Endometrial microvascular endothelial cells (primary cell): ENCODE measurements at regions not wholly inside any gene's neighbourhood (a gene's known extent, or its start where the extent isn't known, plus 50 kb on each side); places are given as distances from the start of the nearest gene placed in this dataset.
"Not testable (repeated sequence)": the region's sequence is repeated elsewhere in the genome, so short reads cannot be mapped to it uniquely, and the experiment has no call there.

Experiments
- in situ Hi-C: cut with HindIII; loops from 2 replicates; pipeline ENCODE4 v1.10.0; 2017; ENCODE audit warnings: low sequenced_read_pairs, low pct_unique_long_range_greater_than_20kb; ENCODE audit errors: inconsistent ontology term

GRCh38 chr1:8157765-8158164 lies 131.7 kb upstream of the ERRFI1 start:
- in situ Hi-C loops, result no loop called here

- in situ Hi-C loops, result no loop called here
Observed at GRCh38 chr1:8155528-8156186, 129.5 kb upstream of the ERRFI1 start.

DNA sequence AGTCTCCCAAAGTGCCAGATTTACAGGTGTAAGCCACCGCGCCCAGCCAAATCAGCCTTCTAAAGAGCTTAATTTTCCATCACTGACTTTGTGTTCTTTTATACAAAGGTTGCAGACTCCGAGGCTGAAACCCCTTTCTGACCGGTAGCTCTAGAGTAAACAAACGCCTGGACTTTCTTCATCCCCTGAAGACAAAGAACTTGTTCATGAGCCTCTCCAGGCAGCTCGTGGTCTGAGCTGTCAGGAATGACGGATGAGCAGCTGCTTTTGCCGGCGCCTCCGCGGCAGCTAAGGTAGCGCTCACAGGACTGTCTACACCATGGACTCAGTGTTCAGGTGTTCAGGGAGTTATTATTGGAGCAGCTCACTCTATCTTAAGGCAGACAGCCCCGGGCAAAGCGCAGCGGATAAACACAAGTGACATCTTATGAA lies 128.5 kb upstream of the ERRFI1 start:
- in situ Hi-C loops, result no loop called here

DNA sequence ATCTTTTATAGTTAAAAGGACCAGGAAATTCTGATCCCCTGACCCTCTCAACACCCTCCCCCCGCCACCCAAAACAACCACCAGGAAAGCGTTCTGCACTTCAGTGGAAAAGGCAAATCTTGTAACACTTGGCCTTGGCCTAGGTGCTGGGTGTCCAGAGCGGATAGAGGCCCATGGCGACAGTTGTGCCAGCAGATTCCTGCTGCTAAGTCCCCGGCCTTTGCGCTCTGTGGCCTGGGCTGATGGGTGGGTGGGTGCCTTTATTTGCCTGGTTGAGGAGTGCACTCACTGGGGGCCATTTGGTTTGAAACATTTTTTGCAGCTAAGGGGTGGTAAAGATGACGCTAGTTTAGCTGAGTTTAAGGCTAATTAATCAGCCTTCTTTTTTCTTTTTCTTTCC lies 127.9 kb upstream of the ERRFI1 start:
- in situ Hi-C loops, result no loop called here

DNA sequence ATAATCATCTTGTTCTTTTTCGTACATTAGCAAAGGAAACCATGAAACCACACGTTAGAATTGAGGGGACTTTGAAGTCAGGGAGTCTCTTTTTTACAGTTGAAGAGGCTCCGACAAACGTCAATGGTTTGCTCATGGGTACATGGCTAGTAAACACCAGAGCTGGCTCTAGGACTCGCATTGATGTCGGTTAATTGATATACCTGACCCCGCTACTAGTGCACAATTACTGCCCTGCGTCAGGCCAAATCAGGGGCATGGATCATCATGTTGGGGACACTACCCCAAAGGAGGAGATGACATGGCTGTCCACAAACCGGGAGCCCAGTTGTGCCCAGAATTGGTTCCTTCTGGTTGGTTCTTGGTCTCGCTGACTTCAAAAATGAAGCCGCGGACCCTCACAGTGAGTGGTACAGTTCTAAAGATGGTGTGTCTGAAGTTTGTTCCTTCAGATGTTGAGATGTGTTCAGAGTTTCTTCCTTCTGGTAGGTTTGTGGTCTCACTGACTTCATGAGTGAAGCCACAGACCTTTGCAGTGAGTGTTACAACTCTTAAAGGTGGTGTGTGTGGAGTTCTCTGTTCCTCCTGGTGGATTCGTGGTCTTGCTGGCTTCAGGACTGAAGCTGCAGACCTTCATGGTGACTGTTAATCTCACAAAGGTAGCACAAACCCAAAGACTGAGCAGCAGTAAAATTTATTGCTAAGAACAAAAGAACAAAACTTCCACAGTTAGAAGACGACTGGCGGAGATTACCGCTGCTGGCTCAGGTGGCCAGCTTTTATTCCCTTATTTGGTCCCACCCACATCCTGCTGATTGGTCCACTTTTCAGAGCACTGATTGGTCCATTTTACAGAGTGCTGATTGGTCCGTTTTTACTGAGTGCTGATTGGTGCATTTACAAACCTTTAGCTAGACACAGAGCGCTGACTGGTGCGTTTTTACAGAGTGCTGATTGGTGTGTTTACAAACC lies 126.9 kb upstream of the ERRFI1 start:
- in situ Hi-C loops, result no loop called here

DNA sequence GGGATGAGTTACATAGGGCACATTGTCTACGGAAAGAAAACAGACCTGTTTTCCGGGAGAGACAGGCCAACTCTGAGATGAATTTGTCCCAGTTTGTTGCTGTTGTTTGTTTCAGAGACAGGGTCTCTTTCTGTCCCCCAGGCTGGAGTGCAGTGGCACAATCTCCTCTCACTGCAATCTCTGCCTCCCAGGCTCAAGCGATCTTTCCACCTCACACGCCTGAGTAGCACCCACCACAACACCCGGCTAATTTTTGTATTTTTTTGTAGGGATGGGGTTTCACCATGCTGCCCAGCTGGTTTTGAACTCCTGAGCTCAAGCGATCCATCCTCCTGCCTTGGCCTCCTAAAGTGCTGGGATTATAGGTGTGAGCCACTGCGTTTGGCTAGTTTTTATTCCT lies 125.5 kb upstream of the ERRFI1 start:
- in situ Hi-C loops, result no loop called here

DNA sequence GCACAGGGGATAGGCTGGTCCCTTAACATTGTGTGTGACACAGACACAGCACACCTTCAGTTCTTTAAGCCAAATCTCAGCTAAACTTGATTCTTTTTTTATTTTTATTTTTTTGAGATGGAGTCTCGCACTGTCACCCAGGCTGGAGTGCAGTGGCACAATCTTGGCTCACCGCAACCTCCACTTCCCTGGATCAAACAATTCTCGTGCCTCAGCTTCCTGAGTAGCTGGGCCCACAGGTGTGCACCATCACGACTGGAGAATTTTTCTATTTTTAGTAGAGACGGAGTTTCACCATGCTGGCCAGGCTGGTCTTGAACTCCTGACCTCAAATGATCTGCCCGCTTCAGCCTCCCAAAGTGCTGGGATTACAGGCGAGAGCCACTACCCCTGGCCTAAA lies 123.6 kb upstream of the ERRFI1 start:
- in situ Hi-C loops, result not testable (repeated sequence)

DNA sequence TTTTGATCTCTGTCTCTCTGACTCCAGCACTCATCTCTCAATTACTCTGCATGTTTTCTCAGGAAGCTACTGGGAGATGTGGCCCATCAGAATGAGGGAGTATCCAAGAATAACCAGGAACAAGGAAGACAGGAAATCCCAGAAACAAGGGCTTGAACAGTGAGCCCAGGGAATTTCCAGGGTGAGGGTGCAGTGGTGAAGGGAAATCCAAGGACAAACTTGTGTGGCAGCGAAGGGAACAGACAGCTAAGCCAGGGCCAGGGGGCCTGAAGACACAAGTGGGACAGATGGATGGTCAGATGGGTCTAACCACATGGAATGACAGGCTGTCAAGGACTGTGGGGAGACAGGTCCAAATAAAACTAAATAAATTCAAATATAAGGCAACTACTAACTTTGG lies 121.8 kb upstream of the ERRFI1 start:
- in situ Hi-C loops, result no loop called here

DNA sequence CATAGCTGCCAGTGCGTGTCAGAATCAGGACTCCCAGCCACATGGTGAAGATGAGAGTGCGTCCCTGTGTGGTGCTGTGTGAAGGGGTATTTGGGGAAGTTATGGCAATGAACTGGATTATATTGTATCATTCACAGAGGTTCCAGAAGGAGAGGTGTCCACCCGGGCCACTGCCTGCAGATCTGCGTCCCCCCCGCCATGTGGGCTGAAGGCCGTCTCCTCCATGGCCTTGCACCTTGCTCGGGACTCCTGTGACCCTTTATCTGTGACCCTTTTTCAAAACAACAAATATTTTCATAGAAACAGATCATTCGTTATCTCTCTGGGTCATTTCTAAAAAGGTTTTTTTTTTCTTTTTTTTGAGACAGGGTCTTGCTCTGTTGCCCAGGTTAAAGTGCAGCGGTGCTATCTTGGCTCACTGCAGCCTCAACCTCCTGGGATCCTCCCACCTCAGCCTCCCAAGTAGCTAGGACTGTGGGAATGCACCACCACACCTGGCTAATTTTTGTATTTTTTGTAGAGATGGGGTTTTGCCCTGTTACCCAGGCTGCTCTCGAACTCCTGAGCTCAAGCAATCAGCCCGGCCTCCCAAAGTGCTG lies 120.2 kb upstream of the ERRFI1 start:
- in situ Hi-C loops, result no loop called here

DNA sequence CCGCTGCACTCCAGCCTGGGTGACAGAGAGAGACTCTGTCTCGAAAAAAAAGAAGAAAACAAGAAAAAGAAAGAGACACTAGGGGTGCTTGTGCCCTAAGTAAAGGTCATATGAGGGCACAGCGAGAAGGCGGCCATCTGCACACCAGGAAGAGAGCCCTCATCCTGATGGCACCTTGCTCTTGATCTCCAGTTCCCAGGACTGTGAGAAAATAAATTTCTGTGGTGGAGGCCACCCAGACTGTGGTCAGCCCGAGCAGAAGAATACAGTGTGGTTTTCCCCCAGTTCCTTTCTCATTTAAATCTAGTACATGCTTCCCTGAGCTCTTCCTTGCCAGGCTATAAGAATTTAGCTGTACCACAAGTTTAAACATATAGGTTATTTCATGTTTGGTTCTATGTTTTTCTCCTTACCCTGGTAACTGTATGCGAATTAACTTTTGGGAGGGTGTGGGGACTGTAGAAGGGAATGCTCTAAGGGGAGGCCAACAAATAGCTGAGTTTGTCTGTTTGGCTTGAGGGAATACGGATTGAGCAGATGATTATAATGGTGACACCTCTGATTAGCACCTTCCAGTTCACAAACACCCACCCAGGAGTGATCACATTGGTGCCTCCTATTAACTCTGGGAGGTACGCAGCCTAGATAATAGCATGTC lies 119.6 kb upstream of the ERRFI1 start:
- in situ Hi-C loops, result no loop called here

GRCh38 chr1:8144323-8144722 lies 118.2 kb upstream of the ERRFI1 start:
- in situ Hi-C loops, result no loop called here

- in situ Hi-C loops, result no loop called here
Observed at GRCh38 chr1:8142955-8143629, 117.0 kb upstream of the ERRFI1 start.

DNA sequence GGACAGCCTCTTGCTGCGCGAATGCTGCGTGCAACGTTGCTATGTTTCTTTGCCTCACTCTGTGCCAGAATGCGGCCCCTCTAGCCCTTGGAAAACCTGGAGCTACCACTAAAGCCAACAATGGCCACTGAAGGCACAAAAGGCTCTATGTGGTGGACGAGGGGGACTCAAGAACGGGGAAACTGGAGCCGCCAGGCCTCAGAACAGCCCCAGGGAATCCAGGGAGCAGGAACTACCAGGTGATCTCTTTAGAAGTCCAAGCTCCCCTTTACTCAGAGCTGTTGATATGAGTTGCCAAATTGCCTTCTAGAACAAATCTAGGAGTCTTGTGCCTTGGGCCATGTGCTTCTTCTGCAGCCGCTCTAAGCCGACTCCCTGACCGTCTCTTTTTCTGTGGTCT lies 113.8 kb upstream of the ERRFI1 start:
- in situ Hi-C loops, result no loop called here

DNA sequence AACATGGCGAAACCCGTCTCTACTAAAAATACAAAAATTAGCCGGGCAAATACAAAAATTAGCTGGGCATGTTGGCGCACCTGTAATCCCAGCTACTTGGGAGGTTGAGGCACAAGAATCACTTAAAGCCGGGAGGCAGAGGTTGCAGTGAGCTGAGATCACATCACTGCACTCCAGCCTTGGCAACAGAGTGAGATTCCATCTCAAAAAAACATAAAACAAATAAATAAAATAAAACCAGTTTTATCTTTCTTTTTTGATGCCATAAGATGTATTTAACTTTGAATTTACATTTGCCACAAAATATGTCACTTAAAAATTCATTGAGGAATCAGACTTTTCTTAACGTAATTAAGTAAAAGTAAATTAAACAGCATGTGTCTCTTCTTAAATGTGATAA lies 113.3 kb upstream of the ERRFI1 start:
- in situ Hi-C loops, result no loop called here

- in situ Hi-C loops, result no loop called here
Observed at GRCh38 chr1:8138673-8139072, 112.6 kb upstream of the ERRFI1 start.

DNA sequence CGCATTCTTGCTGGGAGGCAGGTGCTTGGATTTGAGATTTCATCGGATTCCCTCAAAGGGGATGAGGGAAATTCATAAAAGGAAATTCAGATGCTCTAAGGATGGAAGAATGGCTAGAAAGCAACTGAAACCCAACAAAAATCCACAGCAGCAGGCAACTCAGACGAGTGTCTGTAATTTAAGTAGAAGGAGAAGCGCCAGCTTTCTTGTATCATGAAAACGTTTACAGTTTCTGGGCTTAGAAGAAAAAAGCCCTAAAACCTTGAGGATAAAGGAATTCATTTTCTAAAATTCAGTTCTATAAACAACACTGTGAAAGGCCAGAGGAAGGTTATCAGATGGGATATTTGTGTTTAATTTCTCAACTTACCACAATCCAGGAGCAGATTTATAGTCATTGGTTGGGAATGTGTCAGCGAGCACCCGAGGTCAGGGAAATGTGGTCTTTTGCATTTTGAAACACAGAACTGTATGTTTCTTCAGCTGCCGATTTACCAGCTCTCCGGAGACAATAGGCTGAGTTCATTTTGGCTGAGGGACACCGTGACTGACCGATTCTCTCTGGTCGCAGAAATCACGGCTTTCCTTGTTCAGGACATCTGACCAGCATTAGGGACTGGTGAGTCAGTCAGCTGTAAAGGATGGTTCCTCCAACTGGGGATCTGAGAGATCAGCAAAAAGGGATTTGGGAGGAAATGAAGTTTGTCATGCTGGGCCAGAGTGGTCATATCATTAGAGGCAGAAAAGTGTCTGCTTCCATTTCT lies 111.6 kb upstream of the ERRFI1 start:
- in situ Hi-C loops, result no loop called here

DNA sequence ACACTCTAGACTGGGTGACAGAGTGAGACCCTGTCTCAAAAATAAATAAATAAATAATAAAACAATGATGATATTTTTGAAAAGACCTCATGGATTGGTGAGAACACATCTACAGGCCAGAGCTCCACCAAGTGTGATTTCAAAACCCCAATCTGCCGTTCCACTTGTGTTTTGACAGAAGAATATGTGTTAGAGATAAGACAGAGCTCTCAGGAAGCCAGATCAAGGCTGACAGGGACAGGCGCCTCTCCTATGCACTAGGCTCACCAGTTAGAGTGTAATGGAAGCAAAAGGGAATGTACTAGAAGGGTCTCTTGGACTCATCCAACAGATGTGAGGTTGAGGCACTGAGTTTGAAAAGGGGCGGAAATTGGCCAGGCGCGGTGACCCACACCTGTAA lies 110.7 kb upstream of the ERRFI1 start:
- in situ Hi-C loops, result no loop called here

- in situ Hi-C loops, result no loop called here
Observed at GRCh38 chr1:8135250-8135649, 109.1 kb upstream of the ERRFI1 start.
